OCI-LY3 (cell line): ENCODE measurements at regions not wholly inside any gene's neighbourhood (a gene's known extent, or its start where the extent isn't known, plus 50 kb on each side); places are given as distances from the start of the nearest gene placed in this dataset.

Experiments
- H2AFZ ChIP-seq: fragments of 200-600, 300-600 bp; shearing (Covaris generic); 2 replicates; pipeline ENCODE4 v1.6.0; 2014; ENCODE audit warnings: antibody characterized with exemption, low read depth, low read length
- H3K27ac ChIP-seq: fragments of 200-600, 300-600 bp; sonication (generic); 2 replicates; pipeline ENCODE4 v1.5.1; 2014; ENCODE audit warnings: mild to moderate bottlenecking, low read length, moderate library complexity, mixed read lengths
- H3K27me3 ChIP-seq: fragments of 200-600, 300-600 bp; sonication (generic); 2 replicates; pipeline ENCODE4 v1.6.1; 2014; ENCODE audit warnings: low read depth, low read length, mixed read lengths
- H3K36me3 ChIP-seq: fragments of 200-600, 300-600 bp; sonication (generic); replicated peaks from 2 replicates; pipeline ENCODE3; 2014; ENCODE audit warnings: low read depth, low read length, mixed read lengths
- H3K4me1 ChIP-seq: fragments of 300-600, 200-600 bp; sonication (generic); 2 replicates; pipeline ENCODE4 v1.6.1; 2014; ENCODE audit warnings: low read length, mixed read lengths
- H3K4me2 ChIP-seq: fragments of 200-600, 300-600 bp; sonication (generic); 2 replicates; pipeline ENCODE4 v1.6.1; 2014; ENCODE audit warnings: low read length, mixed read lengths
- H3K4me3 ChIP-seq: fragments of 300-600, 200-600 bp; sonication (generic); 2 replicates; pipeline ENCODE4 v1.5.1; 2014; ENCODE audit warnings: antibody characterized with exemption, mild to moderate bottlenecking, low read length, moderate library complexity
- H3K79me2 ChIP-seq: fragments of 300-600, 200-600 bp; shearing (Covaris generic); 2 replicates; pipeline ENCODE4 v1.6.1; 2014; ENCODE audit warnings: mild to moderate bottlenecking, low read length, mixed read lengths
- H3K9ac ChIP-seq: fragments of 300-600, 200-600 bp; shearing (Covaris generic); 2 replicates; pipeline ENCODE4 v1.6.0; 2014; ENCODE audit warnings: mild to moderate bottlenecking, low read length, moderate library complexity
- H3K9me3 ChIP-seq: fragments of 200-600, 300-600 bp; shearing (Covaris generic); 2 replicates; pipeline ENCODE4 v1.6.1; 2014; ENCODE audit warnings: low read length, mixed read lengths; ENCODE audit not compliant: insufficient read depth
- H4K20me1 ChIP-seq: fragments of 200-600, 300-600 bp; sonication (generic); 2 replicates; pipeline ENCODE4 v1.6.1; 2016; ENCODE audit warnings: low read length, mixed read lengths; ENCODE audit not compliant: insufficient read depth
- EZH2phosphoT487 ChIP-seq: fragments of 200-600 bp; shearing (Covaris generic); IDR thresholded peaks from 2 replicates; pipeline ENCODE4 v1.6.1; 2018; ENCODE audit warnings: antibody characterized with exemption, mixed run types, low read depth
- TF ChIP-seq, protein P1 (sequence below): fragments of 200-600, 300-600 bp; sonication (generic); IDR thresholded peaks from 2 replicates; pipeline ENCODE4 v1.5.1; 2014; ENCODE audit warnings: antibody characterized with exemption, low read length, low read depth

GRCh38 chr14:85420278-85420677, 109.7 kb upstream of the FLRT2 start:
- Histone ChIP-seq H3K79me2 (no peaks in the 10 kb centered on the region), H2AFZ (no peak overlapping the region), H4K20me1 (no peaks in the 10 kb centered on the region), H3K4me1 (no peaks in the 10 kb centered on the region), H3K4me2 (no peak overlapping the region), H3K36me3 (no peaks in the 10 kb centered on the region), H3K27me3 (no peaks in the 10 kb centered on the region), H3K9me3 (no peaks in the 10 kb centered on the region), H3K27ac (no peak overlapping the region), H3K4me3 (no peak overlapping the region), H3K9ac (no peak overlapping the region)
- TF ChIP-seq, protein P1, sequence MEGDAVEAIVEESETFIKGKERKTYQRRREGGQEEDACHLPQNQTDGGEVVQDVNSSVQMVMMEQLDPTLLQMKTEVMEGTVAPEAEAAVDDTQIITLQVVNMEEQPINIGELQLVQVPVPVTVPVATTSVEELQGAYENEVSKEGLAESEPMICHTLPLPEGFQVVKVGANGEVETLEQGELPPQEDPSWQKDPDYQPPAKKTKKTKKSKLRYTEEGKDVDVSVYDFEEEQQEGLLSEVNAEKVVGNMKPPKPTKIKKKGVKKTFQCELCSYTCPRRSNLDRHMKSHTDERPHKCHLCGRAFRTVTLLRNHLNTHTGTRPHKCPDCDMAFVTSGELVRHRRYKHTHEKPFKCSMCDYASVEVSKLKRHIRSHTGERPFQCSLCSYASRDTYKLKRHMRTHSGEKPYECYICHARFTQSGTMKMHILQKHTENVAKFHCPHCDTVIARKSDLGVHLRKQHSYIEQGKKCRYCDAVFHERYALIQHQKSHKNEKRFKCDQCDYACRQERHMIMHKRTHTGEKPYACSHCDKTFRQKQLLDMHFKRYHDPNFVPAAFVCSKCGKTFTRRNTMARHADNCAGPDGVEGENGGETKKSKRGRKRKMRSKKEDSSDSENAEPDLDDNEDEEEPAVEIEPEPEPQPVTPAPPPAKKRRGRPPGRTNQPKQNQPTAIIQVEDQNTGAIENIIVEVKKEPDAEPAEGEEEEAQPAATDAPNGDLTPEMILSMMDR = no peak
- no peak for TF ChIP-seq EZH2phosphoT487

DNA sequence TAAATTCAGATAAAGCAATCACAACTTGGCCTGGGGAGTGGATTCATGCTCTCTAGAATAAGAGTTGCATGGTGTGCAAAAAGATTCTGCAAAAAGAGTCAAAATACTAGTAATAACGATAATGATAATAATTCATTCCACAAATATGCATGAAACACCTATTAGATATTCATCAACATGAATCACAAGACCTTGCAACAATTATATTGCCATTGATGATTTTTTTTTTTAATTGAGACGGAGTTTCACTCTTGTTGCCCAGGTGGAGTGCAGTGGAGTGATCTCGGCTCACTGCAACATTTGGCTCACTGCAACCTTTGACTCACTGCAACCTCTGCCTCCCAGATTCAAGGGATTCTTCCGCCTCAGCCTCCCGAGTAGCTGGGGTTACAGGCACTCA, 109.2 kb upstream of the FLRT2 start:
- no peaks in the 10 kb centered on the region for H3K4me1 ChIP-seq
- no peaks in the 10 kb centered on the region for H3K36me3 ChIP-seq
- no peak overlapping the region for H3K4me2 ChIP-seq
- no peak overlapping the region for H3K9ac ChIP-seq
- no peak overlapping the region for H2AFZ ChIP-seq
- H3K79me2 ChIP-seq = no peaks in the 10 kb centered on the region
- no peak overlapping the region for H3K4me3 ChIP-seq
- H3K9me3 ChIP-seq = no peaks in the 10 kb centered on the region
- no peaks in the 10 kb centered on the region for H3K27me3 ChIP-seq
- H3K27ac ChIP-seq = no peak overlapping the region
- TF ChIP-seq EZH2phosphoT487 = no peak
- TF ChIP-seq, protein P1 = no peak
- no peaks in the 10 kb centered on the region for H4K20me1 ChIP-seq

DNA sequence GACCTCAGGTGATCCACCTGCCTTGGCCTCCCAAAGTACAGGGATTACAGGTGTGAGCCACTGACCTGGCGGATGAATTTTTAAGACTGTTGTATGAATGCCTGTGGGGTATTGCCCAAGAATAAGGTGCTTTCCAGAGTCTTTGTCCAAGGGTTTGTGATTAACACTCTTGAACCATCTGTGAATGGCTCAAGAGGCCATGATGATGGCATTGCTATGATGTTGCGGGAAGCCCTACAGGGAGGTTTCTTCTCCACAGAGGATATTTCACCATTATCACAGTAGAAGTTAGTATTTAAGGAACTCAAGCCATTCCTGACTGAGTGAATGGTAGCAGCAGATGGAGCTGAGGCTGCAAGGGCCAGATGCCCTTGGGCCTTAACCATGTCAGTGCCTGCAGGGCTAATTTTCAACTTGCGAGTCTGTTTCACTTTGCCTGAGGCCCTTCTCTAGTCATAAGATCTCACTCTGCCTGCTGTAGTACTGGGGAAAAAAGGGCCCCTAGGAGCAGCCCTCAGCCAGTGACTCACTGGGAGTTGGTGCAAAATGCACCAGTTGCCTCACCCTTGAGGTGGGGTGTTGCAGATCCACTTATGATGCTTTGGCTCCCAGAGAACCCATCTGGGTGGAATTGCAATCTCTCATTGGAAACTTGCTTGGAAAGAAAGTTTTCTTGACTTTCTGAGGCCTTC, 108.6 kb upstream of the FLRT2 start:
- H3K27me3 ChIP-seq = no peaks in the 10 kb centered on the region
- no peak overlapping the region for H3K27ac ChIP-seq
- no peaks in the 10 kb centered on the region for H3K9me3 ChIP-seq
- H3K4me2 ChIP-seq = no peak overlapping the region
- no peak overlapping the region for H2AFZ ChIP-seq
- H3K36me3 ChIP-seq = no peaks in the 10 kb centered on the region
- H3K4me3 ChIP-seq = no peak overlapping the region
- no peaks in the 10 kb centered on the region for H4K20me1 ChIP-seq
- no peaks in the 10 kb centered on the region for H3K79me2 ChIP-seq
- no peak overlapping the region for H3K9ac ChIP-seq
- TF ChIP-seq, protein P1 = no peak
- no peak for TF ChIP-seq EZH2phosphoT487
- no peaks in the 10 kb centered on the region for H3K4me1 ChIP-seq

- Histone ChIP-seq H3K4me3 (no peak overlapping the region), H3K27ac (no peak overlapping the region), H3K4me1 (no peaks in the 10 kb centered on the region), H3K79me2 (no peaks in the 10 kb centered on the region), H3K36me3 (no peaks in the 10 kb centered on the region), H3K9ac (no peak overlapping the region), H3K9me3 (no peaks in the 10 kb centered on the region), H2AFZ (no peak overlapping the region), H3K4me2 (no peak overlapping the region), H3K27me3 (no peaks in the 10 kb centered on the region), H4K20me1 (no peaks in the 10 kb centered on the region)
- TF ChIP-seq, protein P1 = no peak
- TF ChIP-seq EZH2phosphoT487 = no peak
Observed at GRCh38 chr14:85423889-85424288, 106.1 kb upstream of the FLRT2 start.
